Heart left ventricle (tissue), 13 donors: ENCODE measurements at regions not wholly inside any gene's neighbourhood (a gene's known extent, or its start where the extent isn't known, plus 50 kb on each side); places are given as distances from the start of the nearest gene placed in this dataset.

Experiments
- POLR2A ChIP-seq, 2 donors: fragments of 450-650 bp; IDR thresholded peaks; one replicate each; pipeline ENCODE4 v1.6.1; 2017; ENCODE audit warnings: antibody characterized with exemption in 2 of 2, mild to moderate bottlenecking in 2 of 2, moderate library complexity in 2 of 2
- TF ChIP-seq, protein P1 (sequence below), 12 donors: fragments of 200-600 bp; sonication (generic) in 4 of 12; IDR thresholded peaks; one replicate each; pipeline versions ENCODE4 v1.5.0 to v1.8.0; 2018 to 2022; ENCODE audit warnings: antibody characterized with exemption in 12 of 12, mild to moderate bottlenecking in 5 of 12
- donor health status: ischemic (EF 13 %, LVEDD 7.1; RV severe dilation, severe dysfunction).
- donor health status: DM: no; HTN: yes; CAD: no.
- donor health status: DM: no; HTN: no; CAD: no.
- donor health status: ischemic (EF 25% LVEDD 6.9; RV normal size, moderate dysfunction).
- donor health status: ischemic (EF 25% LVEDD 5.7; RV mildly dilated, moderate dysfunction).
- donor health status: ischemic (EF 35%, LVEDD 5.7; RV mildly dilated, moderate dysfunction).
- donor health status: nonischemic (EF 11% LVEDD 7.7; RV severe dilation, severe dysfunction).
- donor health status: DM: yes; HTN: yes; CAD: no.
- donor health status: PGD.
- donor health status: ischemic (EF 29% LVEDD 5.4; RV normal size, mild dysfunction).
- donor health status: nonischemic (EF 23%, LVEDD 6.1; RV moderate dilation, normal function).

DNA sequence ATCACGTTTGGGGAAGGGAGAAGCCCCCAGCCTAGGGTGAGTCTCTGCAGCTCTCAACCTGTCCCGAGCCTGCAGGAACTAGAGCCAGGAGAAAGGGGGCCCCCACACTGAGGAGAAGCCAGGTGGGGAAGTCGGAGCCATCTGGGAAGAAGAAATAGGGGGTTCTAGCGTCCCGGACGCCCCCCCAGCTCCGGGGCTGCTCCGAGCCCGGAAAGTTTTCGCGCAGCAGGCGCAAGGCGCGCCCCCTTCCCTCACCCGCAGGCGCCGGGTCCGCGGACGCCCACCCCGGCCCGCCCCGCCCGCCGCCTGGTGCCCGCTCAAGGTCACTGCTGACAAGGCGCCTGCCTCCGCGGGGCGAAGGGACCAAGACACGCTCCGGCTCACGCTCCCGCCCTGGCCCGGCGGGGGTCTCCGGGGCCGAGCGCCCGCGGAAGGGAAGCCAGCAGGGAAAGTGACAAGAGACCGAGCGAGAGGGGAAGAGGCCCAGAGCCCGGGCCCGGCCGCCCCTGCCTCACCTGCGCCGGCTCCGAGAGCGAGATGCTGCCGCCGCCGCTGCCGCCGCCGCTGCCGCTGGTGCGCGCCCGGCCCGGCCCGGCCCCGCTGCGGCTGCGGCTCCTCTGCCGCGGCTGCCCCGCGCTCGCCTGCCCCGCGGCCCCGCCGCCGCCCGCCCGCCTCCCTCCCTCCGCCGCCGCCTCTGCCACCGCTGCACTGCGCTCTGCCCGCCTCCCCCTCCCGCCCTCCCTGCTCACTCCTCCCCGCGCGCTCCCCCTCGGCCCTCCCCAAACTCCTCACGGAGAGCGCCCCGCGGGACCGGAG is 108.4 kb upstream of the SLC6A11 start:
- TF ChIP-seq, protein P1, sequence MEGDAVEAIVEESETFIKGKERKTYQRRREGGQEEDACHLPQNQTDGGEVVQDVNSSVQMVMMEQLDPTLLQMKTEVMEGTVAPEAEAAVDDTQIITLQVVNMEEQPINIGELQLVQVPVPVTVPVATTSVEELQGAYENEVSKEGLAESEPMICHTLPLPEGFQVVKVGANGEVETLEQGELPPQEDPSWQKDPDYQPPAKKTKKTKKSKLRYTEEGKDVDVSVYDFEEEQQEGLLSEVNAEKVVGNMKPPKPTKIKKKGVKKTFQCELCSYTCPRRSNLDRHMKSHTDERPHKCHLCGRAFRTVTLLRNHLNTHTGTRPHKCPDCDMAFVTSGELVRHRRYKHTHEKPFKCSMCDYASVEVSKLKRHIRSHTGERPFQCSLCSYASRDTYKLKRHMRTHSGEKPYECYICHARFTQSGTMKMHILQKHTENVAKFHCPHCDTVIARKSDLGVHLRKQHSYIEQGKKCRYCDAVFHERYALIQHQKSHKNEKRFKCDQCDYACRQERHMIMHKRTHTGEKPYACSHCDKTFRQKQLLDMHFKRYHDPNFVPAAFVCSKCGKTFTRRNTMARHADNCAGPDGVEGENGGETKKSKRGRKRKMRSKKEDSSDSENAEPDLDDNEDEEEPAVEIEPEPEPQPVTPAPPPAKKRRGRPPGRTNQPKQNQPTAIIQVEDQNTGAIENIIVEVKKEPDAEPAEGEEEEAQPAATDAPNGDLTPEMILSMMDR (IDR thresholded peaks at IDR 0.05) = no peak
- no peak for TF ChIP-seq POLR2A (IDR thresholded peaks at IDR 0.05)
